ENCODE measurements at regions not wholly inside any gene's neighbourhood (a gene's known extent, or its start where the extent isn't known, plus 50 kb on each side); places are given as distances from the start of the nearest gene placed in this dataset.

DNA sequence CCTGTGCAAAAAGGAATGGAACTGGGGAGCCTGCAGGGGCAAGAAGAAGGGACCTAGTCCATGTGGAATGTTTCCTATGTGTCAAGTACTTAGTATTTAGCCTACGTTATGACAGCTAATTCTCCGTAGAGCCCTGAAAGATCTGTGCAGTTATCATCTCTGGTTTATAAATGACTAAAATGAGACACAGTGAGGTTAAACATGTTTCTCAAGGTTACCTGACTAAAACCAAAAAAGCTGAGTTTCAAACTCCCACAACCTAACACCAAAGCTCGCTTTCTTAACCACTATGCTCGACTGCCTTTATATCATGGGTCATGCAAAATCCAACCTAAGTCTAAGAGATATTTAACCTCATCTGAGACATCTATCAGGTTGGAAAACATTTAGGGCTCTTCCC lies 53.3 kb upstream of the CCL2 start:
- H3K4me1 Mint-ChIP-seq (ENCODE audit: low read depth, unreplicated experiment): no peaks in the 10 kb centered on the region
- peaks cover 8% of the 10 kb centered on the region for H3K27me3 Mint-ChIP-seq (ENCODE audit: unreplicated experiment)
- peaks cover 2% of the 10 kb centered on the region for H3K9me3 Mint-ChIP-seq (ENCODE audit: unreplicated experiment)
- H3K27ac Mint-ChIP-seq (ENCODE audit: unreplicated experiment): no peak overlapping the region
- DNase-seq: no peak
- no peak overlapping the region for H3K4me3 Mint-ChIP-seq (ENCODE audit: unreplicated experiment)
- peaks cover 6% of the 10 kb centered on the region for H3K36me3 Mint-ChIP-seq (ENCODE audit: unreplicated experiment)
- TF ChIP-seq CTCF (IDR thresholded peaks at IDR 0.05; ENCODE audit: partially characterized antibody, unreplicated experiment): no peak

DNA sequence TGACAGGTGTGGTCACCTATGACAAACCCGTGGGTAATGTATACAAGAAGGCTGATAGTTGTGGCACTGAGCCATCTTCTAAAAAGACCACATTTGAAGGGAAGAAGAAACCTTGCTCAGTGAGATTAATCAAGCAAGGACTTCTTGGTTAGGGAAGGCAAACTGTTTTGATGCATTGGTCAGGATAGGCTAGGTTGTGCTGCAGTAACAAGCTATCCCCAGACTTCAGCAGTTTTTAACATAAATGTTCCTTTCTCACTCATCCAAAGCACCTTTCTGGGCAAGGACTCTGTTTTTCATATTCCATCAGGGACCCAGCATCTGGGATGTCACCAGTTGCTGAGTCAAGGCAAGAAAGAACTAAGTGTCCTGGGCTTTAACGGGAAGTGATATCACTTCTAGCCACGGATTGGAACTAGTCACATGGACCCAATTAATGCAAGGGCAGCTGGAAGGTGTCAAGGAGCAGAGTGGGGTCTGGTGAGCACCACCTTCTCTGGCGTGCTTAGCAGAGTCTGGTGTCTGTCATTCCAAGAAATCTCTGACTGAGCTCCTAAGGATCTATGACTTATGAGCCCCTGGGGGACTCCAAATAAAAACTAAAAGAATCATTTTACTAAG lies 52.0 kb upstream of the CCL2 start:
- Mint-ChIP-seq H3K27me3 (ENCODE audit: unreplicated experiment) (peaks cover 8% of the 10 kb centered on the region), H3K4me1 (ENCODE audit: low read depth, unreplicated experiment) (no peaks in the 10 kb centered on the region), H3K36me3 (ENCODE audit: unreplicated experiment) (peaks cover 6% of the 10 kb centered on the region), H3K4me3 (ENCODE audit: unreplicated experiment) (no peak overlapping the region), H3K9me3 (ENCODE audit: unreplicated experiment) (peaks cover 2% of the 10 kb centered on the region), H3K27ac (ENCODE audit: unreplicated experiment) (no peak overlapping the region)
- TF ChIP-seq CTCF (IDR thresholded peaks at IDR 0.05; ENCODE audit: partially characterized antibody, unreplicated experiment): no peak
- DNase-seq: no peak

- H3K9me3 Mint-ChIP-seq (ENCODE audit: unreplicated experiment): peaks cover 2% of the 10 kb centered on the region
- H3K36me3 Mint-ChIP-seq (ENCODE audit: unreplicated experiment): peaks cover 6% of the 10 kb centered on the region
- no peak for DNase-seq
- no peaks in the 10 kb centered on the region for H3K4me1 Mint-ChIP-seq (ENCODE audit: low read depth, unreplicated experiment)
- H3K27ac Mint-ChIP-seq (ENCODE audit: unreplicated experiment): no peak overlapping the region
- no peak overlapping the region for H3K4me3 Mint-ChIP-seq (ENCODE audit: unreplicated experiment)
- no peak for TF ChIP-seq CTCF (IDR thresholded peaks at IDR 0.05; ENCODE audit: partially characterized antibody, unreplicated experiment)
- peaks cover 8% of the 10 kb centered on the region for H3K27me3 Mint-ChIP-seq (ENCODE audit: unreplicated experiment)
Observed at GRCh38 chr17:34204402-34204801, 50.7 kb upstream of the CCL2 start.

All from glutamatergic neuron (in vitro differentiated cells).